Left ventricle myocardium inferior (tissue), 1 donor: ENCODE measurements at regions not wholly inside any gene's neighbourhood (a gene's known extent, or its start where the extent isn't known, plus 50 kb on each side); places are given as distances from the start of the nearest gene placed in this dataset.

Experiments used
- DNase-seq: peaks from one replicate; pipeline ENCODE4 v3.0.0-alpha.2; 2020
- H3K27ac ChIP-seq: fragments of 200-600 bp; replicated peaks from 2 replicates; pipeline ENCODE4 v1.8.0; 2021
- H3K27me3 ChIP-seq: fragments of 200-600 bp; 2 replicates; pipeline ENCODE4 v1.8.0; 2021; ENCODE audit warnings: low read depth
- H3K36me3 ChIP-seq: fragments of 200-600 bp; 2 replicates; pipeline ENCODE4 v1.8.0; 2021
- H3K4me1 ChIP-seq: fragments of 200-600 bp; 2 replicates; pipeline ENCODE4 v1.8.0; 2021
- H3K4me3 ChIP-seq: fragments of 200-600 bp; 2 replicates; pipeline ENCODE4 v1.8.0; 2021; ENCODE audit warnings: mild to moderate bottlenecking, moderate library complexity
- H3K9me3 ChIP-seq: fragments of 200-600 bp; replicated peaks from 2 replicates; pipeline ENCODE4 v1.8.0; 2021
- CTCF ChIP-seq: fragments of 200-600 bp; IDR thresholded peaks from 2 replicates; pipeline ENCODE4 v1.8.0; 2021; ENCODE audit warnings: antibody characterized with exemption, mild to moderate bottlenecking, borderline replicate concordance
- intact Hi-C: fragments of 100-400 bp; cut with micrococcal nuclease; formaldehyde crosslinking; loops from one replicate; pipeline ENCODE4 v1.11.0; 2022
- donor health status: DM: no; HTN: yes; CAD: no; lungs with severe emphysema.

GRCh38 chr11:115699326-115699725, 195.1 kb upstream of the CADM1 start:
- no peak for TF ChIP-seq CTCF
- DNase-seq = no peak
- peak overlapping the region; percentile 77 for H3K27ac ChIP-seq
- intact Hi-C loops = no loop called here
- H3K36me3 ChIP-seq = no peaks in the 10 kb centered on the region
- no peaks in the 10 kb centered on the region for H3K27me3 ChIP-seq
- no peaks in the 10 kb centered on the region for H3K9me3 ChIP-seq
- peaks cover 30% of the 10 kb centered on the region for H3K4me1 ChIP-seq
- no peak overlapping the region for H3K4me3 ChIP-seq

DNA sequence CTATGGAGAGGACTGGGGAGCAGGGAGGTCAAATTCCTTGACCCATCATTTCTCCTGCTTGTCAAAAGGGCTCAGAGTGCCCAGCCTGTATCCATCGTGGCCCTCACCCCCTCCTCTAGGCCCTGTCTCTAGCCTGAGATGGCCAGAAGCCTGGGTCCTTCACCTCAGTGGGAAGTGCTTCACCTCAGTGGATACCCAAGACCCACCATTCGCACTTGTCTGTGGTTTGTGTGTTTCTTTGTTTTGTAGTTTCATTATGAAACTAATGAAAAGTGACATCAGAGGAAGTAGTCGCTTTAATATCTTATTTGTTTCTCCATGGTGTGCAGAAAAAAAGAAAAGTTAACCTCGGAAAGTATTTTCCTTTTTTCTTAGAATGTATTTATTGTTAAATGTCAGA, 194.0 kb upstream of the CADM1 start:
- Histone ChIP-seq H3K27me3 (no peaks in the 10 kb centered on the region), H3K27ac (no peak overlapping the region), H3K4me3 (no peak overlapping the region), H3K4me1 (peaks cover 30% of the 10 kb centered on the region), H3K9me3 (no peaks in the 10 kb centered on the region), H3K36me3 (no peaks in the 10 kb centered on the region)
- no peak for TF ChIP-seq CTCF
- no peak for DNase-seq
- intact Hi-C loops = no loop called here

DNA sequence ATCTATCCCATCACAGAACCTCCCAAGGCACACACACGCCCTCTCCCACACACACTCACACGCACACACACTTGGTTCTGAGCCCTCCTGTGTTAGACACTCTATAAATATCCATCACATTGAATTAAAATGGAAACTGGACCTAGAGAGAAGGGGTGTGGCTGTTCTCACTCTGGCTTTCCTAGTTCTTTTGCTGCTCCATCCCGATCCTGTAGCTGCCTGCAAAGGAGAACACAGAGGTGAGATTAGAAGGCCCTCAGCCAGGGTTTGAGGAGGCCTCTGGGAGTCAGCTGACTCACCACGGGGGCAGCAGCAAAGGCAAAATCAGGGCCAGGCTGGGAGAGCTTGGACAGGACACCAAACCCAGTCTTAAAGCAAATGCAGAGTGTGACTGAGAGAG, 192.3 kb upstream of the CADM1 start:
- no peaks in the 10 kb centered on the region for H3K9me3 ChIP-seq
- no peak for DNase-seq
- peaks cover 30% of the 10 kb centered on the region for H3K4me1 ChIP-seq
- H3K27me3 ChIP-seq = peaks cover 11% of the 10 kb centered on the region
- H3K36me3 ChIP-seq = no peaks in the 10 kb centered on the region
- H3K4me3 ChIP-seq = no peak overlapping the region
- H3K27ac ChIP-seq = peak overlapping the region; percentile 54
- intact Hi-C loops = no loop called here
- no peak for TF ChIP-seq CTCF

- Histone ChIP-seq H3K36me3 (no peaks in the 10 kb centered on the region), H3K4me1 (peaks cover 30% of the 10 kb centered on the region), H3K27ac (no peak overlapping the region), H3K9me3 (no peaks in the 10 kb centered on the region), H3K27me3 (peaks cover 11% of the 10 kb centered on the region), H3K4me3 (no peak overlapping the region)
- intact Hi-C loops = no loop called here
- TF ChIP-seq CTCF = no peak
- no peak for DNase-seq
Measured at GRCh38 chr11:115695677-115696364, 191.6 kb upstream of the CADM1 start.

GRCh38 chr11:115693002-115693401, 188.8 kb upstream of the CADM1 start:
- intact Hi-C loops = no loop called here
- no peak overlapping the region for H3K27ac ChIP-seq
- DNase-seq = no peak

More at GRCh38 chr11:115693002-115693401, 188.8 kb upstream of the CADM1 start:
- Histone ChIP-seq H3K36me3 (no peaks in the 10 kb centered on the region), H3K9me3 (no peaks in the 10 kb centered on the region), H3K4me1 (peaks cover 16% of the 10 kb centered on the region), H3K27me3 (peaks cover 25% of the 10 kb centered on the region), H3K4me3 (no peak overlapping the region)
- no peak for TF ChIP-seq CTCF
